ENCODE measurements at regions not wholly inside any gene's neighbourhood (a gene's known extent, or its start where the extent isn't known, plus 50 kb on each side); places are given as distances from the start of the nearest gene placed in this dataset.
"Not testable (repeated sequence)": the region's sequence is repeated elsewhere in the genome, so short reads cannot be mapped to it uniquely, and the experiment has no call there.

DNA sequence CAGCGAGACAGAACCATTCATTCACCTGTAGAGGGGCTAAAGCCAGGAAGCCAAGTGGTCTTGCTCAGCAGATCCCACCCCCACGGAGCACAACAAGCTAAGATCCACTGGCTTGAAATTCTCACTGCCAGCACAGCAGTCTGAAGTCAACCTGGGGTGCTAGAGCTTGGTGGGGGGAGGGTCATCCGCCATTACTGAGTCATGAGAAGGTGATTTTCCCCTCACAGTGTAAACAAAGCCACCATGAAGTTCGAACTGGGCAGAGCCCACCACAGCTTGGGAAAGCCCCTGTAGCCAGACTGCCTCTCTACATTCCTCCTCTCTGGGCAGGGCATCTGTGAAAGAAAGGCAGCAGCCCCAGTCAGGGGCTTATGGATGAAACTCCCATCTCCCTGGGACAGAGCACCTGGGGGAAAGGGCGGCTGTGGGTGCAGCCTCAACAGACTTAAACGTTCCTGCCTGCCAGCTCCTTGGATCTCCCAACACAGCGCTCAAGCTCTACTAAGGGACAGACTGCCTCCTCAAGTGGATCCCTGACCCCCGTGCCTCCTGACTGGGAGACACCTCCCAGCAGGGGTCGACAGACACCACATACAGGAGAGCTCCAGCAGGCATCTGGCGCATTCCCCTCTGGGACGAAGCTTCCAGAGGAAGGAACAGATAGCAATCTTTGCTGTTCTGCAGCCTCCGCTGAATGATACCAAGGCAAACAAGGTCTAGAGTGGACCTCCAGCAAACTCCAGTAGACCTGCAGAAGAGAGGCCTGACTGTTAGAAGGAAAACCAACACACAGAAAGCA lies 179.0 kb upstream of the KLF7 start:
- not testable (repeated sequence) for TF ChIP-seq CTCF, EP300 (IDR thresholded peaks at IDR 0.05)

Measured in ovary (tissue), 3 donors.